T-helper 2 cell (primary cell): ENCODE measurements at regions not wholly inside any gene's neighbourhood (a gene's known extent, or its start where the extent isn't known, plus 50 kb on each side); places are given as distances from the start of the nearest gene placed in this dataset.
"Not testable (repeated sequence)": the region's sequence is repeated elsewhere in the genome, so short reads cannot be mapped to it uniquely, and the experiment has no call there.

Experiments
- DNase-seq, 5 experiments: peaks; one replicate each; pipeline versions ENCODE4 v3.0.0 to v3.0.0-alpha.2; 2012 to 2022

GRCh38 chr2:226187616-226188015, 612.0 kb downstream of the IRS1 start:
- DNase-seq, result no peak

GRCh38 chr2:226187156-226187555, 612.5 kb downstream of the IRS1 start:
- no peak for DNase-seq

GRCh38 chr2:226185616-226186211, 613.9 kb downstream of the IRS1 start:
- no peak for DNase-seq

GRCh38 chr2:226184940-226185615, 614.5 kb downstream of the IRS1 start:
- no peak for DNase-seq

GRCh38 chr2:226184540-226184939, 615.1 kb downstream of the IRS1 start:
- DNase-seq, result no peak

GRCh38 chr2:226183550-226183949, 616.1 kb downstream of the IRS1 start:
- DNase-seq, result no peak

GRCh38 chr2:226183033-226183432, 616.6 kb downstream of the IRS1 start:
- DNase-seq, result no peak

GRCh38 chr2:226181909-226182308, 617.7 kb downstream of the IRS1 start:
- DNase-seq, result no peak

- DNase-seq, result no peak
These were observed 619.2 kb downstream of the IRS1 start for GRCh38 chr2:226180281-226180884.

GRCh38 chr2:226179010-226179409, 620.6 kb downstream of the IRS1 start:
- DNase-seq, result no peak

GRCh38 chr2:226176283-226176984, 623.2 kb downstream of the IRS1 start:
- DNase-seq, result no peak

GRCh38 chr2:226174390-226174789, 625.2 kb downstream of the IRS1 start:
- DNase-seq, result no peak

- no peak for DNase-seq
These were observed 626.7 kb downstream of the IRS1 start for GRCh38 chr2:226172939-226173338.

- no peak for DNase-seq
These were observed 627.3 kb downstream of the IRS1 start for GRCh38 chr2:226172309-226172708.

GRCh38 chr2:226169751-226170581, 629.7 kb downstream of the IRS1 start:
- DNase-seq, result no peak

- DNase-seq, result no peak
These were observed 631.0 kb downstream of the IRS1 start for GRCh38 chr2:226168496-226169160.

- no peak for DNase-seq
These were observed 635.1 kb downstream of the IRS1 start for GRCh38 chr2:226164512-226164911.

GRCh38 chr2:226160617-226161016, 639.0 kb downstream of the IRS1 start:
- DNase-seq, result not testable (repeated sequence)

- no peak for DNase-seq
These were observed 639.6 kb downstream of the IRS1 start for GRCh38 chr2:226159875-226160479.

- DNase-seq, result no peak
These were observed 640.7 kb downstream of the IRS1 start for GRCh38 chr2:226158940-226159339.

GRCh38 chr2:226158229-226158628, 641.4 kb downstream of the IRS1 start:
- no peak for DNase-seq
